Suppressor macrophage (primary cell): ENCODE measurements at regions not wholly inside any gene's neighbourhood (a gene's known extent, or its start where the extent isn't known, plus 50 kb on each side); places are given as distances from the start of the nearest gene placed in this dataset.

Experiments
- DNase-seq, 4 experiments: peaks; one replicate each; pipeline ENCODE4 v3.0.0-alpha.2; 2020 to 2022

DNA sequence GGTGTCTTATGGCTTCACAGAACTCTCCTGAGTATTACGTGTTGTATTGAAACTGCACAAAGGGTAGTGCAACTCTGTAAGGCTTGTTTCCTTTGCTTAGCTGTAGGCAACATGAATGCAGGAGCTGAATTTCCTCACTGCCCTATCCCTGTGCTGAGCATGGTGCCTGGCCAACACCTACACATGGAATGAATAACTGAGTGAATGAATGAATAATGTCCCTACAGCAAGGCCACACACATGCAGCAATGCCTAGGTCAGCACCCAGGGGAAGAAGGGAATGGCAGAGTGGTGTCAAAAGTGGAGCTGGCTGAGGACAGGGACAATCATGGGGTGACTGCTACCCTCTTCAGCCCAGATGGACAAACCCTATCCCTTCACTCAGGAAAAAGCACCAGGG lies 655.9 kb downstream of the PTPRU start:
- DNase-seq = no peak

DNA sequence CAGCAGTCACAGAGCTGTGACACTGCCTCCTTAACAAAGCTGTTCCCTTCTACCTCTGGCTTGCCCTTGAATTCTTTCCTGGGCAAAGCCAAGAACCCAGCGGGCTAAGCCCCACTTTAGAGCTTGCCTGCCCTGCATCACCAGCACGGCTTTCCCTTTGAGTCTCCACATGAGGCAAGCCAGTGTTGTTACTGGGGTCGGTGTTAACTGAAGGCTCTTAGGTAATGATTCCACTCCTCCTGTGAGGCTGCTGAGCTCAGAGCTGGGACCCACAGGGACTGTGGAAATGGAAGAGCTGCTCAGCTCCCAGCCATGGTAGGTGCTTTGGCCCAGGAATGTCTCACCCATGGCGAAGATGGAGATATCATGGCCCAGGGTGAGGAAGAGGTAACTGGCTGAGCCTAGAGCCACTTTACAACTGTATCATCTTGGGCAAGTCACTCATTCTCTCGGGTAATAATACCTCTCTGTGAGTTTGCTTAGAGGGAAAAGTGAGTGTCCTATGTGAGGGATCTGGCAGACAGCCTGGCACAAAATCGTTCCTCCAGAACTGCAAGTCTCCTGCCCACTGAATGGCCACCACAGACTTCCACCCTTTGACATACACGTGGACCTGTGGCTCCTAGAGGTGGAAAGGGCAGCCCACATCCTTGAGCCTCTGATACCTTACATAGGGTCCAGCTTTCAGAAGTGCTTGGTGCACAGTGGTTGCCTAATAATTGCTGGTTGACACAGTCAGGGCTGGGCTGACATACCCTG lies 654.1 kb downstream of the PTPRU start:
- no peak for DNase-seq

DNA sequence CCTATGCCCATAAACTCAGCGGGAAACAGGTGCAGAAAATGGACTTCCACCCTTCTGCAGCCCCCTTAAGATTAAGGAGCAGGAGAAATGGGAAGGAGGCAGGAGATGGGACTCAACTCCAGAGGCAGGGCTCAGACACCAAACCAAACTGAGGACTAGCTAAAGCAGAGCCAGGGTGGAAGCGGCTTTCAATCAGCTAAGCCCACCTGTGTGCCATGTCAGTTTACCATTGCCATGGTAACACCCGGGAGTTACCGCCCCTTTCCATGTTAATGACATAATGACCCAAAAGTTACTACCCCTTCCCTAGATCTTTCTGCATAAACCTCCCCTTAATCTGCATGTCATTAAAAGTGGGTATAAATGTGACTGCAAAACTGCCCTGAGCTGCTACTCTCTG lies 653.5 kb downstream of the PTPRU start:
- DNase-seq = no peak

DNA sequence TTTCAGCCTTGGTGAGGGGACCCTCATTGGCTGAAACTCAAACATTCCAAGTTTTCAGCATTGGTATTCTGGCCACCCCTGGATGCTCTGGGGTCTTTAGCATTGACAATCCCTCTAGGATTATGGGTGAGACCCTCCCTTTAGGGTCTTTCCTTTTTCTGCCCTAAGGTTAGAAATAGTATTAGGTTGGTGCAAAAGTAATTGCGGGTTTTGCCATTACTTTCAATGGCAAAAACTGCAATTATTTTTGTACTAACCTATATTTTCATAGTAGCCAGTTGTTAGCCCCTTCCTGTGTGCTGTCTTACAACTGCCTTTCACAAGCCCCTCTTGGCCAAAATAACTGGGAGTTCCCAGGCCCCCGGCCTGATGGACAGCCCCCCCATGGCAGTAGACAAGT lies 648.4 kb downstream of the PTPRU start:
- DNase-seq = no peak

DNA sequence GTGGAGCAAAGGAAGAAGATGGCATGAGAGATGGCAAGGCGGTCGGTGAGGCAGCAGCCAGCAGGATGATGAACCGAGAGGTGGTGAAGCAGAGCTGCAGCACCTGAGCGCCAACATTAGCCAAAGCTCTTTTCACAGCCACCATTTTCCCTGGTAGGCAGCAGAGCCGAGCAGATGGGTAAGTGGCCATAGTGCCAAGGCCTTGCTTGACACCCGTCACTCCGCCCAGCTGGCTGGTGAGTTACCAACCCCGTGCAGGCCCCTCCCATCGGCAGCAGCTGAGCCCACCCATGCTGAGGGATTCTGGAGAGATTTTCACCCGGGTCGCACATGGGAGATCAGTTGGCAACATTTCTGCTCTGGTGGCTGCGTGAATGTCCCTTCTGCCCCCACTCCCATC lies 647.7 kb downstream of the PTPRU start:
- DNase-seq = no peak

DNA sequence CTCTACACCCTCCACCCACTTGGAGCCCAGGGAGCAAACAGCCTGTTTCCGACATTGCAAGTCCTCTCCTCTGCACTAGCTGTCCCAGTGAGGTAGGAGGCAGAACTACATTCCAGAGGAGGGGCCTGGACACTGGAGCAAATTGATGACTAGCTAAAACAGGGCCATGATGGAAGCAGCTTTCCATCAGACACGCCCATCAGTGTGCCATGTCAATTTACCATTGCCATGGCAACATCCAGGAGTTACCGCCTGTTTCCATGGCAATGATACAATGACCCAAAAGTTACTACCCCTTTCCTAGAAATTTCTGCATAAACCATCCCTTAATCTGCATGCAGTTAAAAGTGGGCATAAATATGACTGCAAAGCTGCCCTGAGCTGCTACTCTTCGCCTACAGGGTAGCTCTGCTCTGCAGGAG lies 647.1 kb downstream of the PTPRU start:
- no peak for DNase-seq

DNA sequence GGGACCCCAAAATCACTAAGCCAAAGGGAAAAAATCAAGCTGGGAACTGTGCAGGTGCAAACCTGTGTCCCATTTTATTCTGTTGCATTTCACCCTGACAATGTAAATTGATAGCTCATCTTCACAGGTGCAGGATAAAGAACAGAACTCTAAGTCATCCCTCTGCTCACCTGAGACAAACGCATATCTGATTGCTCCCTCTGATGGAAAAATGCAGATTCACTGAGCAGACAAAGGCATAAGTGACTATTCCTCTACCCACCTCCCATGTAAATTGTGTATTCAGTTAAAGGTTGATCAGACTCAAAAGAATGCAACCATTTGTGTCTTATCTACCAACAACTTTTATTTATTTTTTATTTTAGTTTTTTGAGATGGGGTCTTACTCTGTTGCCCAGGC lies 644.2 kb downstream of the PTPRU start:
- no peak for DNase-seq

DNA sequence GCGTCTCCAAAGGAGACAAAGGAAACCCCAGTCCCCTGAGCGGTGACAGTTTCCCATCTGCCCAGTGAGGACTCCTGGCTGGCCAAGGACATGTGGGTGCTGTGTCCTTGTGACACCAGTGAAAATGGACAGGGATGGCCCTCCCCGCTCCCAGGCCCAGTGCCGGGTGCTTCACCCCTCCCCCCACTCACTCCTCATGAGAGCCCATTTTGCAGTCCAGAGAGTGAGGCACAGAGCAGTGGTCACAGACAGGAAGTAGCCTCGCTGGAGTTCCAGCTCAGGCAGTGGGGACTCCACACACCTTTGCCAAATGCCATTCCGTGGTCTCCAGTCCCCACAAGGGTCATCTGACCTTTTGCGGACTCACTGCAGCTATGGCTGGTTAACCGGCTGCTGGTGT lies 642.9 kb downstream of the PTPRU start:
- no peak for DNase-seq

DNA sequence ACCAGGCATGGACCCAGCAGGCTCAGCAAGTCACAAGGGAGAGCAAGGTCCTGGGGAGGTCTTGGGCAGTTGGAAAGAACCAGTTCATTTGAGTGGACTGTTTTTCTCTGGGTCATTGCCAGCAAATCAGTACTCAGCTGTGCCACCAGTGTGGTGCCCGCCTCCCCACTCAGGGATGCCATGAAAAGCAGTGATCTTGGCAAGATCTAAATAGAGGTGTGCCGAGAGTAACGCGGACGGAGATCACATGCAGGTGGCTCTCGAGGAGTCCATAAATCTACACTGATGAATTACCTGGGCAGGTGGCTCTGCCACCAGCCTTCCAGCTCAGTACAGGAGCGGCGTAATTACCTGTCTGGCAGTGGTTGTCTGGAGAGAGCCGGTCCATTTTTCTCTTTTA lies 642.2 kb downstream of the PTPRU start:
- DNase-seq = no peak

DNA sequence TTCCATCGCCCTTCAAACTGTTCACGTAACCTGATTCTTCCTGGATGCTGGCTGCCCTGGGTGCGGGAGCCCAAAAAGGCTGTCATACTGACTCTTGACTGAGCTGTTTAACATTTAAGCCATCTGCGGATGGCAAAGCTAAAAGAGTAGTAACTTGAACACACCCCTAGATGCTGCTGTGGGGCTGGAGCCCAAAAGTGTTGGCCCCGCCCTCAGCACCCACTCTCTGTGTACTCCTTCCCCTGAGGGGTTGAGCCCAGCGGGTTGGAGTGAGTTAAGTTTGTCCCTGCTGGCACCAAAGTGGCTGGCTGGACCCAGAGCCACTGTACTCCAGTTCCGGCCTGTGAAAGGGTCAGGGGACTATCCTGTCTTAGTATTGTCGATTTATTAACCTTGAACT lies 640.6 kb downstream of the PTPRU start:
- no peak for DNase-seq

DNA sequence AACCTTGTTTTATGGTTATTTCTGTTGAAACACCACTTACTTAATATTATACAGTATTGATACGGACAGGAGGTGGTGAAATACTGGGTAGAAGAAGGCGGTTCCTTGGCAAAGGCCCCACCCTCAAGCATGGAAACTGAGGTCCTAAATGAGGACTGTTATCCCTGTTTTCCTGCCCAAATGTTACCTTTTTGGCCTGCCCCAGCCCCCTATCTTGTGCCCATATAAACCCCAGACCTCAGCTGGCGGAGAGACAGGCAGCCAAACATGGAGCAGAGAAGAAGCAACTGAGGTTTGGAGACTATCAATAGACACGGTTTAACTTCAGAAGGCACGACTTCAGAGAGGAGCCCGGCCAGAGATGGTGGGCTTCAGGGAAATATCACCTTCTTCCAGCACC lies 640.1 kb downstream of the PTPRU start:
- no peak for DNase-seq

DNA sequence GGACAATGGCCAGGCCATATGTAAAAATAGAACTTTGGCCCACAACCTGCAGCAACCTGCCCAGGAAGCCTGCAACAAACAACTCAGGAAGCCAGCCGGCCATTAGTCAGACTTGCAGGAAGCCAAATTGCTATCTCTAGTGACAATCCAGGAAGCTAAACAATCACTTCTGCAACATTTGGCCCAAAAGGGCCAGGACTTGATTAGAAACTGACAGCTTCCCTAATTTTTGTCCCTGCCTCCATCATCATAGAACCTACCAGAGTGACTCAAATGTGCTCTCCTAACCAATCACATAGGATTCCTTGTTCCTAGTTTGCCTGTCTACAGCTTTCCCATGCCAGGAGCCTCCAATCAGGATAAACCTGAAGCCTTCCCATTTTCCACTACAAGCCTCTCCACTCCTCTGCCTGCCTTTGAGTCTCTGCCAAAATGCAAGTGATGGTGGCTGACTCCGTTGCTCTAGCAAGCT lies 639.3 kb downstream of the PTPRU start:
- DNase-seq = peak; percentile 12 to 32 (median 30)

DNA sequence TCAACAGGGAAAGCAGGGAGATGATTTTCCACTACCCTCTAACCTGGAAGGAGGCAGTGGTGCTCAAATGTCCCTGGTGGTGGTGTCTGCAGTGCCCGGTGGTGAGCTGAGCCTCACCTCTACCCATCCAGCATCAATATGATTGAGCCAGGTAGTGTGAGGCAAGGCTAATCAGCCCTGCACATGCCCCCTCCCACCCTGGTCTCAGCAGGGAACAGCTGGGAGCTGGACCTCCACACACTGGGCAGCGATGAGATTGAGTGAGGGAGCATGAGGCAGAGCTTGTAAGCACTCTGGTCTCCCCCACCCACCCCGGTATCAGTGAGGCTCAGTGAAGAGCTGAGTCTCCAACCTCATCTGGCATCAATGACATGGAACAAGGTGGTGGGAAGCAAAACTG lies 634.3 kb downstream of the PTPRU start:
- no peak for DNase-seq

DNA sequence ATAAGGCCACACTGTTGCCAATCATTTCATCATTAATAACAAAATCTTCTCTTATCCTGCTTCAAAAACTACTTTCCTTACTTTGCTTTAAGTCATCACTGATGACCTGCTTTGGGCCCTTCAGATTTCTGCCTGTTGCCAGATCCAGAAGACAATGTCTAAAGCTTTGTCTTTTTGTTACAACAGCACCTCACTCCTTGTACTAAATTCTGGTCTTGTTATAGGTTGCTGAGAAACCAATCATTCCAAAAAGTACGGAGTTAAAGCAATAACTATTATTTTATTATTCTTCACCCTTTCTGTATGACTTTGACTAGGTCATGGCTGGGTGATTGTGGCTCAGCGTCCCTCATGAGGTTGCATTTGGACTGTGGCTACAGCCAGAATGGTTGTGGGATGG lies 633.5 kb downstream of the PTPRU start:
- no peak for DNase-seq

DNA sequence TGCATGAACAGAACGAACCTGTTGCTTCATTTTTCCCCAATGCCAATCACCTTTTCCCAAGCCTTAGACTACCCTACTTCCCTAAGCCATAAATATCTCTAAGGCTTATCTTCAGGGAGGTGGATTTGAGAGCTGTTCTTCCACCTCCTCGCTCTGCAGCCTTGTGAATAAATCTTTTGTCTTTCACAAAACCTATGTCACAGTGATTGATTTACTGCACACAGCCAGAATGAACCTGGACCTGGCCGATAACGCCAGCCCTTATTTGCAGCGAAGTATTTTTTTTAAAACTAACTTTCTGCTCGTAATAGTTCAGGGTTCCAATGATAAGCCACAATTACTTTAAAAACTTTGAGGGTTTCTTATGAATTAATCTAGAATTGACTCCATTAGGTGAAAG lies 632.6 kb downstream of the PTPRU start:
- no peak for DNase-seq

DNA sequence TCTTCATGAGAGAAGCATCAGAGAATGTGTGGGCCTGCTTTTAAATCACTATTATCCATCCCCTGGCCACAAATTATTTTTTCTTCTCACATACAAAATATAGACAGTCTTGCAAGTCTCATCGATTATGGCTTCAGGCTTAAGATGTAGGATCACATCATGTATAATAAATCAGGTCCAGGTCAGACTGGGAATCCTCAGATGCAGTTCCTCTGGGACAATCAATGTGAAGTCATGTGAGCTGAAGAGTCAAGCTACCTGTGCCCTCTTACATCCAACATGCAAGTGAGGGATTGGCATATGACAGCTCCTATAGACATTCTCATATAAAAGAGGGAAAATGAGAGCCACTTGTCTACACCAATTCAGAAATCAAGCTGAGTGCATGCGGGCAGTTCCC lies 631.8 kb downstream of the PTPRU start:
- DNase-seq = no peak

DNA sequence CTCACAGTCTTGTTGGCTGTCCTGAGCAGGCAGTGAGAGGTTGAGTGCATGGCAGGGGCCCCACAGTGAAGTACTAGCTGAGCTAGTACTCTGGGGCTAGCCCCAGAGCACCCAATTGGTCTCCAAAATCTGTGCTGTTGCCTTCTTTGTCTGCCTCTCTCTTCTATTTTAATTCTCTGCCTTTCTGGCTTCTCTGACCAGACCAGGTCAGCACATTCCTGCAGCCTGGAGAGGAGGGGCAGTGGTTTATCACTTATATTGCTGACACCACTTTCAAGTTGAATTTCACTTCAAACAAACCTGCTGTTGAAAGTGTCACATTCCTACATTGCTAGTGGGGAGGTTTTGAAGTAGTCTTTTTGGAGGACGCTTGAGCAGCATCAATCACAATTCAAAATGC lies 628.7 kb downstream of the PTPRU start:
- no peak for DNase-seq

DNA sequence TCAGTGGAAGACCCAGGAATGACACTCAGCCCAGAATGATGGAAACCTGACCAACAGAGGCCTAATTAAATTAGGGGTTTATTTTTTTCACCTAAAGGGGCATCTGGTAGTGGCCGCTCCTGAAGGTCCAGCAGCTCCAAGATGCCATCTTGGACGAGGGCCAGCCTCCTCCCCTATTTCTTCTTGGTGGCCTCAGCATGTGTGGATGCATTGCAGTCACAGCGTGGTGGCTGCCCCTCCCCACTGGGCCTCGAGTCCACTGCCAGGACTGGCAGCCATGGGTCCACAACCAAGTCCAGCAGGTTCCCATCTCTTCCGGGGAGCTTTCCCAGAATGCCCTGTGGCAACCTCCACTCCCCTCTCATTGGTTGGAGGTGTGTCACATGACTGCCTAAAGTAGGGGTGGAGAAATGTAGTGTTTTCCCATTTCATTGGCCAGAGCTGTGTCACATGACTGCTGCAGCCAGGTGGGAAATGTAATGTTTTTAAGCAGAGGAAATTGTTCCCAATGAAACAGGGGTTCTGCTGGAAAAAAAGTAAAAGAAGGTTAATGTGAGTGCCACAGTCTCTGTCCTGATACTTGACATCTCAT lies 628.2 kb downstream of the PTPRU start:
- DNase-seq = no peak

DNA sequence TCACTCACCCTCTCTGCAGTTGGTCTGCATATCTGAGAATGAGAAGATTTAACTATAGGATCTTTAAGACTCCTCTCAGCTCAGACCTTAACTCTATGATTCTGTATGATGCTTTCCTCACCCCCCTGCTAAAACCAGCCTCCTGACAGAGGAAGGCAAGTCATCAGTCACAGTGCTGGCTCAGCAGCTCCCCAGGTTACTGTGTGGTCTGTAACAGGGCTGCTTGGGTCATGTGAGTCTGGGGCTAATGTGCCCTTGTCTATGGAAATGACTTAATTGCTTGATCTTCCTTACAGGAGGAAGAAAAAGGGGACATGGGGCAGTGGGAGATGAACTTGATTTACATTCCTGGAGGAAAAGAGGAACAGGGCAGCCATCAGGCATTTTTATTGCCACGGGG lies 625.6 kb downstream of the PTPRU start:
- DNase-seq = no peak

DNA sequence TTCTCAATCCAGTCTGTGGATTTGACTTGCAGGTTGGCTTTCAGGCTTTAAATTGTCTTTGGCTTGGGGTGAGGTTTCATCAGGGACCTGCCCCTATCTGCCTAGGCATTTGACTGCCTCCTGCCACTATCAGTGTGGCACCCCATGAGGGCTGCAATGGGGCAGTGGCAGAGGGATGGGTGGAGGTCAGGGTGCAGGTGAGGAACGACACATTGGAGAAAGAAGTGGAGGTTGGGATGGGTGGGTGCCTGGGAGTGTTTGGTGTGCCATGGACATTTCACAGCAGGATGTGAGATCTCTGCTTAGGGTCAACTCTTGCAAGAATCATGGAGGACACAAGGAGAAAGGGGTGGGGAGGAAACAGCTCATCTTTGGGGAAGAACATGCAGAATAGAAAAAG lies 625.1 kb downstream of the PTPRU start:
- no peak for DNase-seq

DNA sequence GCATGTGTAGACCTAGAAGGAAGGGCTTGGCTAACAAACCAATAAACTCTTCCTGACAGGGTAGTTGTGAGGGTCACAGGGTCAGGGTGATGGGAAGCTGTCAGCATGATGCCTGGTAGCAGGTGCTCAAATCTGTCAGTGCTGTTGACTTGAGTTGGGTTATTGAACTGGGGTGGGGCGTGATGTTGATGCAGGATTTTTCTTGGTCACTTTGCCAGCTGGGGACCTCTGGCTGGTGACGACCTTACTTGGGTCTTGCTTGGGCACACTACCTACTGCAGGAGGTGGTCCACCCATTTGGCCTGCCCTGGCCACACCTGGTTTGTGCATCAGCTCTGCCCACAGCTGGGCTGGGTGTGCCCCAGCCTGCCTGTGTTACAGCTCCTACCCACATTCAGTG lies 624.4 kb downstream of the PTPRU start:
- no peak for DNase-seq

DNA sequence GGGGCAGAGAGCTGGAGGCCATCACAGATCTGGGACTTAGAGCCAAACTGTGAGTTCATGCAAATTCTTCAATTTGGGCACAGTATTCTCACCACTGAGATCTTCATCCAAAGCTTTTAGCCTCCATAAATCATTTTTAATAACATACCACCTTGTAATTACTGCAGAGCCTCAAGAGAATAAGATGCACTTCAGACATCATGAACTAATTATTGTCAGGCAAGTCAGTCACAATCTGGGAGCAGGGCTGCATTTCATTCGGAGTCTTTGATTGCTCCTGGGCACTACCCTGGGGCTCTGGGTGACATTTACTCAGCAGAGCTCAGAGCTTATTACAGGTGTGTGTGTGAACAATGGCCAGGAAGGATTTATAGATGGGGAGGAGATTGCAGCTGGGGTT lies 623.7 kb downstream of the PTPRU start:
- no peak for DNase-seq

DNA sequence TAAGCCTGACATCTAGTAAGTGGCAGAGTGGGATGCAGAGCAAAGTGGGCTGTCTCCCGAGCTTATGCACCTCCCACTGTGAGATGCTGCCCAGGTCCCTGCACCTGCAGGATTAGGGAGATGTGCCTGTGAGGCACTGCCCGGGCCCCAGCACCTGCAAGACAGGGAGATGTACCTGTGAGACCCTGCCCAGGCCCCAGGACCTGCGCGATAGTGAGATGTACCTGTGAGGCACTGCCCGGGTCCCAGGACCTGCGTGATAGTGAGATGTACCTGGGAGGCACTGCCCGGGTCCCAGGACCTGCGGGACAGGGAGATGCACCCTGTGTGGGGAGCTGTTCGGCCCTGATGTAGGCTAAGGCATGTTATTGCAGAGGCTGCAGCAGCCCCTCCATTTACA lies 622.8 kb downstream of the PTPRU start:
- no peak for DNase-seq

DNA sequence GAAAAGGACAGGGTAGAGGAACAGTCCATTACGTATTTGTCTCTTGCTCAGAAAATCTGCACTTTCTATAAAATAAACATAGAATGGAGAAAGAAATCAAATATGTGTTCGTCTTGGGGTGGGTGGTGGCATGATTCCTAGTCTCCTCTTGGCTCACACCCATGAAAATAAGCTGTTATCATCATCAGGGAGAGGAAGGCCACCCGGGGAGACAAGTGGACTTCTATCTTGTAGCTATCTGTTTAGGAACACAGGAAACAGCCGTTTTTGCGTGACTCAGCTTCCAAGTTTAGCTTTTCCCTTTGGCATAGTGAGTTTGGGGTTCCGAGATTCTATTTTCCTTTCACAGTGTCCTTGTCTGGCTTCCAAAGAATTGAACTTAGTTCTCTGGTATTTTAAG lies 622.3 kb downstream of the PTPRU start:
- no peak for DNase-seq
